ENCODE measurements at regions not wholly inside any gene's neighbourhood (a gene's known extent, or its start where the extent isn't known, plus 50 kb on each side); places are given as distances from the start of the nearest gene placed in this dataset.

DNA sequence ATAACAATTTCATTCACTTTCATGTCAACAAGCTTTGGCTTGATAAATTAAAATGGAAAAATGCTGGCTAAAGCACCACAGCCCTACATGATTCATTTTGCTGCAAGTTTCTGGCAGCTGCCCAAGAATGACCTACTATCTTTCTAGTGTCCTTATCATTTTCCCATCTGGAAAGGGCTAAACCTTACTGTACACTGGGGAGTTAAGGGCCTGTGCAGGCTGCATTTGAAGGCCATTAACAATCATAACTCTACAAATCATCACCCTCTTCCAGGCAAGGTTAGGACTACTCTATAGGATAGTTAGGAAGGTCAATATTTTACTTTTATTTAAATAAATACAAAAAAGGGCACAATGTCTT lies 579.7 kb upstream of the ZNF608 start:
- no peak for TF ChIP-seq NFIC (IDR thresholded peaks at IDR 0.05)
- no peak for TF ChIP-seq FOXM1 (IDR thresholded peaks at IDR 0.05; ENCODE audit: borderline replicate concordance, low read depth)
- TF ChIP-seq EP300 (IDR thresholded peaks at IDR 0.05; ENCODE audit: borderline replicate concordance): no peak
- TF ChIP-seq, protein P1, sequence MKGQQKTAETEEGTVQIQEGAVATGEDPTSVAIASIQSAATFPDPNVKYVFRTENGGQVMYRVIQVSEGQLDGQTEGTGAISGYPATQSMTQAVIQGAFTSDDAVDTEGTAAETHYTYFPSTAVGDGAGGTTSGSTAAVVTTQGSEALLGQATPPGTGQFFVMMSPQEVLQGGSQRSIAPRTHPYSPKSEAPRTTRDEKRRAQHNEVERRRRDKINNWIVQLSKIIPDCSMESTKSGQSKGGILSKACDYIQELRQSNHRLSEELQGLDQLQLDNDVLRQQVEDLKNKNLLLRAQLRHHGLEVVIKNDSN (IDR thresholded peaks at IDR 0.05): no peak
- no peak for TF ChIP-seq MAX (IDR thresholded peaks at IDR 0.05)
